Stimulated activated naive CD8-positive, alpha-beta T cell treated with anti-CD3 and anti-CD28 coated beads, Interleukin-15, Interleukin-2, amounts not matched to agents 100 ng/mL and 50 ng/mL, for 24 hours (primary cell): ENCODE measurements at regions not wholly inside any gene's neighbourhood (a gene's known extent, or its start where the extent isn't known, plus 50 kb on each side); places are given as distances from the start of the nearest gene placed in this dataset.
A peak's percentile ranks its signal among the peaks of the same experiment; 100 is the strongest.

Source experiments
- H3K27ac Mint-ChIP-seq: one replicate; pipeline ENCODE4 v1.8.0; 2021; ENCODE audit warnings: mild to moderate bottlenecking, mixed read lengths
- H3K27me3 Mint-ChIP-seq: one replicate; pipeline ENCODE4 v1.8.0; 2021; ENCODE audit warnings: mixed read lengths
- H3K36me3 Mint-ChIP-seq: one replicate; pipeline ENCODE4 v1.8.0; 2021; ENCODE audit warnings: low read depth, mixed read lengths
- H3K4me1 Mint-ChIP-seq: one replicate; pipeline ENCODE4 v1.8.0; 2021; ENCODE audit warnings: low read depth, mixed read lengths
- H3K4me3 Mint-ChIP-seq: one replicate; pipeline ENCODE4 v1.8.0; 2021; ENCODE audit warnings: mild to moderate bottlenecking, mixed read lengths
- H3K9me3 Mint-ChIP-seq: one replicate; pipeline ENCODE4 v1.8.0; 2021; ENCODE audit warnings: mixed read lengths

DNA sequence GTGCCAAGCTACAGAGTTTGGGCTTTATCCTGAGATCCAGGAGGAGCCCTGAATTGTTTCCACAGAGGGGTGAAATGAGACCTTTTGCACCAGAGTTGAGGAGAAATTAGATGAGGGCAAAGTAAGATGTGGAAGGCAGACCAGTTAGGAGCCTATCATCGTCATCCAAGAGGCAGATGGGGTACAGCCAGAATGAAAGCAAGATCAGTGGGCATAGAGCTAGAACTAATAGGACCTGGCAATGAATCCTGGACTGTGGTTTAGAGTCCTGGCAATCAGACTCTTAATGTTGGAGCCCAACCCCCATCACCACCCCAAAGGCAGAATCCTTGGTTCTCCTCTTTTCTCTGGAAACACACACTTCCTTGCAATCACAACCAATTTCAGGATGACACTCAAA lies 166.6 kb upstream of the HMGA2 start:
- H3K27ac Mint-ChIP-seq = peak overlapping the region; percentile 55
- no peaks in the 10 kb centered on the region for H3K36me3 Mint-ChIP-seq
- H3K4me3 Mint-ChIP-seq = no peak overlapping the region
- peaks cover 9% of the 10 kb centered on the region for H3K9me3 Mint-ChIP-seq
- H3K4me1 Mint-ChIP-seq = peaks cover 36% of the 10 kb centered on the region
- peaks cover 38% of the 10 kb centered on the region for H3K27me3 Mint-ChIP-seq

DNA sequence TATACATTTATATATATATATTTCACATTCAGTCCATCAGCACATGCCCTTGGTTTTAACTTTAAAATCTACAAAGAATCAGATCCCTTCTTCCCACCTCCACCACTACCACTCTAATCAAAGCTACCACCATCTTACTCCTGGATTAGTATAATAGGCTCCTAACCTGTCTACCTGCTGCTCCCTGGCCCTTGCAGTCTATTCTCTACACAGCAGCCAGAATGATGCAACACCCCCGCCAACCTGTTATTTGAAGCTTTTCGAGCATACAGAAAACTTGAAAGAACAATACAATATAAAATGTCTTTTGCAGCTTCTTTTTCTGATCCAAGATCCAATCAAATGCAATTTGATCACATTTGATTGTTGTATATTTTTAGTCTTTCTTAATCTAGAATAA lies 165.9 kb upstream of the HMGA2 start:
- peaks cover 9% of the 10 kb centered on the region for H3K9me3 Mint-ChIP-seq

GRCh38 chr12:65659681-65660080 lies 164.6 kb upstream of the HMGA2 start:
- Mint-ChIP-seq H3K4me1 (peaks cover 37% of the 10 kb centered on the region), H3K27me3 (peaks cover 35% of the 10 kb centered on the region), H3K27ac (no peak overlapping the region), H3K4me3 (no peak overlapping the region), H3K36me3 (no peaks in the 10 kb centered on the region), H3K9me3 (peaks cover 17% of the 10 kb centered on the region)

More for the DNA sequence above, 165.9 kb upstream of the HMGA2 start:
- Mint-ChIP-seq H3K36me3 (no peaks in the 10 kb centered on the region), H3K4me1 (peaks cover 36% of the 10 kb centered on the region), H3K27me3 (peaks cover 37% of the 10 kb centered on the region), H3K4me3 (no peak overlapping the region), H3K27ac (no peak overlapping the region)

GRCh38 chr12:65660096-65660495 lies 164.2 kb upstream of the HMGA2 start:
- Mint-ChIP-seq H3K4me3 (no peak overlapping the region), H3K27ac (no peak overlapping the region), H3K4me1 (peaks cover 37% of the 10 kb centered on the region), H3K27me3 (peaks cover 35% of the 10 kb centered on the region), H3K9me3 (peaks cover 22% of the 10 kb centered on the region), H3K36me3 (peaks cover 2% of the 10 kb centered on the region)

- H3K4me3 Mint-ChIP-seq = no peak overlapping the region
- no peak overlapping the region for H3K27ac Mint-ChIP-seq
- H3K27me3 Mint-ChIP-seq = peaks cover 39% of the 10 kb centered on the region
- peaks cover 7% of the 10 kb centered on the region for H3K36me3 Mint-ChIP-seq
- peaks cover 37% of the 10 kb centered on the region for H3K4me1 Mint-ChIP-seq
- H3K9me3 Mint-ChIP-seq = peaks cover 27% of the 10 kb centered on the region
Observed at GRCh38 chr12:65660836-65661235, 163.4 kb upstream of the HMGA2 start.

DNA sequence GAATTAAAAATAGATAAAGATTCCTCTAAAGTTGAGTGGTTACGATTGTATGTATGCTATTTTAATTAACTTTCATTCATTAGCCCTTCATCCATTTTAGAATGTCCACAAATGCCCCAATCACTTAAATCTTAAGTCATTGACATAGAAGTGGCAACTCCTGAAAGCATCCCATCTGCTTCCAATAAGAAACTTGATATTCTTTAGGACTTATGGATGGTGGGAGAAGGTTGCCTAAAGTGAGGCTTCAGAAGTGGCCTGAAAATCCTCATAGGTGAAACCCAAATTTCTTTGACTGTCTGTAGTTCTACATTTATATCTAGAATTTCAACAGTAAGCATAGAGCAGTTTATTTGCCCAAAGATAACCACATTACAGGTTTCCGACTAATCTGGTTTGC lies 161.7 kb upstream of the HMGA2 start:
- Mint-ChIP-seq H3K9me3 (peaks cover 31% of the 10 kb centered on the region), H3K36me3 (peaks cover 7% of the 10 kb centered on the region), H3K27me3 (peaks cover 37% of the 10 kb centered on the region), H3K4me1 (peaks cover 37% of the 10 kb centered on the region), H3K27ac (no peak overlapping the region), H3K4me3 (no peak overlapping the region)

- peaks cover 7% of the 10 kb centered on the region for H3K36me3 Mint-ChIP-seq
- peaks cover 37% of the 10 kb centered on the region for H3K4me1 Mint-ChIP-seq
- H3K9me3 Mint-ChIP-seq = peaks cover 31% of the 10 kb centered on the region
- no peak overlapping the region for H3K4me3 Mint-ChIP-seq
- H3K27me3 Mint-ChIP-seq = peaks cover 37% of the 10 kb centered on the region
- no peak overlapping the region for H3K27ac Mint-ChIP-seq
Observed at GRCh38 chr12:65663097-65663496, 161.2 kb upstream of the HMGA2 start.

GRCh38 chr12:65663648-65664047 lies 160.6 kb upstream of the HMGA2 start:
- Mint-ChIP-seq H3K4me1 (peaks cover 42% of the 10 kb centered on the region), H3K9me3 (peaks cover 31% of the 10 kb centered on the region), H3K27me3 (peaks cover 37% of the 10 kb centered on the region), H3K27ac (no peak overlapping the region), H3K4me3 (no peak overlapping the region), H3K36me3 (peaks cover 7% of the 10 kb centered on the region)

- Mint-ChIP-seq H3K4me3 (no peak overlapping the region), H3K4me1 (peaks cover 53% of the 10 kb centered on the region), H3K27me3 (peaks cover 38% of the 10 kb centered on the region), H3K27ac (no peak overlapping the region), H3K9me3 (peaks cover 22% of the 10 kb centered on the region), H3K36me3 (peaks cover 7% of the 10 kb centered on the region)
Observed at GRCh38 chr12:65664715-65665250, 159.5 kb upstream of the HMGA2 start.

- H3K9me3 Mint-ChIP-seq = peaks cover 22% of the 10 kb centered on the region
- H3K4me1 Mint-ChIP-seq = peaks cover 57% of the 10 kb centered on the region
- no peak overlapping the region for H3K4me3 Mint-ChIP-seq
- peaks cover 31% of the 10 kb centered on the region for H3K27me3 Mint-ChIP-seq
- H3K27ac Mint-ChIP-seq = peak overlapping the region; percentile 97
- H3K36me3 Mint-ChIP-seq = peaks cover 7% of the 10 kb centered on the region
Observed at GRCh38 chr12:65665817-65666216, 158.5 kb upstream of the HMGA2 start.

DNA sequence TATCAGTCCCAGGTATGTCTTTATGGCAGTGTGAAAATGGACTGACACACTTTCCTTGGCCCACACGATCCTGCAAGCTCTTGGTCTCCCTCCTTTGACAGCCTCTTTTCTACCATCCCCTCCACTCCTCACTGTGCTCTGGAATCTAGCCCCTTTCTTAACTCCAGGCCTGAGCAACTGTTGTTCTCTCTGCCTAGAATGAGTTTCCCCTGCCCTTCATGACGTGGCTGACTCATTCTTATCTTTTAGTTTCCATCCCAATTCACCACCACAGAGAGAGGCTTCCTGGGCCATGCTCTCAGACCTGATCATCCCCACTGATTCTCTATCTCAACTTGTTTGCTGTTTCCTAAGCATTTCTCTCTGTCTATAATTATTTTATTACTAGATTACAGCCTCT lies 157.4 kb upstream of the HMGA2 start:
- peaks cover 7% of the 10 kb centered on the region for H3K36me3 Mint-ChIP-seq
- peaks cover 22% of the 10 kb centered on the region for H3K9me3 Mint-ChIP-seq
- H3K27me3 Mint-ChIP-seq = peaks cover 30% of the 10 kb centered on the region
- peak overlapping the region; percentile 30 for H3K4me3 Mint-ChIP-seq
- H3K27ac Mint-ChIP-seq = peak overlapping the region; percentile 97
- peaks cover 65% of the 10 kb centered on the region for H3K4me1 Mint-ChIP-seq

DNA sequence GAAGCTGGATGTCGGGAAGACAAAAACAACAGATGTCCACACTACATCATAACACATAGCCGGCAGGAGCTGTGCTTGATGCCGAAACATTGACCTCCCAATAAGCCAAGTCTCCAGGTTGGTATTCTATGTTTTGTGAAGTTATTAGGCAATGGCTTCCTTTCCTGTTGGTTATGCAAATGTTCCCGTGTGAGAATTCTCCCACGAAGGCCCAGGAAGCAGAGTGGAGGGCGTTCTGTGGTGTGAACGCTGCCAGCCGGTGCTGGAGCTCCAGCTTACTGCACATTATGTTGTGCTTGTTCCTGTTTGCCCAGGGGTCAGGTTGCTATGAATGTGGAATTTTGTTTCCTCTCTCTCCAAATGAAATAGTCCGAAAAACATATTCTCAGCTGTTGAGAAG lies 156.4 kb upstream of the HMGA2 start:
- Mint-ChIP-seq H3K4me3 (no peak overlapping the region), H3K27me3 (peaks cover 35% of the 10 kb centered on the region), H3K36me3 (peaks cover 7% of the 10 kb centered on the region), H3K9me3 (peaks cover 22% of the 10 kb centered on the region), H3K27ac (peak overlapping the region; percentile 39), H3K4me1 (peaks cover 65% of the 10 kb centered on the region)

DNA sequence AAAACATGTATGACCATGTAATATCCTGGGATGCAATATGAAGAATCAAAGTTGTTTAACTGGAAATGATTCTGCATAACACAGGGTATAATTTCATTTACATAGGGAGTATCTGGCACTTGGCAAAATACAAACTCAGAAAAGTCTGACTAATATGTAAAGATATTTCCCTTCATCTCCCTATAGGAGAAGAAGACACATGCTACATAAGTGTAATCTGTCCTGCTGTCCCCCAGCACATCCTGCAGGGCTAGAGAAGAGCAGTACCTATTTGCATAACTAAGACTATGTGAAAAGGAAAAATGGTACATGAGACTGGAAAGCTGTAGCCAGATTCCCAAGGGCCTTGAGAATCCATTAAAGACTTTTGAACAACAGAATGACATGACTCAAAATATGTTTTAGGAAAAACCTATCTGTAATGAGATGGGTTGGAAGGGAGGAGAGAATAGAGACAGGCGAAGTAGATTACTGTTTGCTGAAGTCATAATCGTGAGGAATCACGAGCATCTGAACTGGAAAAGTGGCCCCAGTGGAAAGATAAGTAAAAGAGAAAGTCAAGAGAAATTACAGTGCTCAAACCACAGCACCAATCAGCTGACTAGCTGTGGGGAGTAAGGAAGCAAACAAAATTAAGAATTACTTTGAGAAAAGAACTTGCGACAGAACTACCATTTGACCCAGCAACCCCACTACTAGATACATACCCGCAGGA lies 155.1 kb upstream of the HMGA2 start:
- Mint-ChIP-seq H3K36me3 (peaks cover 7% of the 10 kb centered on the region), H3K27me3 (peaks cover 33% of the 10 kb centered on the region), H3K4me3 (no peak overlapping the region), H3K9me3 (peaks cover 15% of the 10 kb centered on the region), H3K4me1 (peaks cover 65% of the 10 kb centered on the region), H3K27ac (peak overlapping the region; percentile 21)

GRCh38 chr12:65670775-65671174 lies 153.5 kb upstream of the HMGA2 start:
- Mint-ChIP-seq H3K27ac (peak overlapping the region; percentile 72), H3K4me1 (peaks cover 52% of the 10 kb centered on the region), H3K9me3 (peaks cover 4% of the 10 kb centered on the region), H3K36me3 (no peaks in the 10 kb centered on the region), H3K4me3 (no peak overlapping the region), H3K27me3 (peaks cover 25% of the 10 kb centered on the region)

- Mint-ChIP-seq H3K4me1 (peaks cover 36% of the 10 kb centered on the region), H3K4me3 (no peak overlapping the region), H3K9me3 (no peaks in the 10 kb centered on the region), H3K27ac (no peak overlapping the region), H3K36me3 (no peaks in the 10 kb centered on the region), H3K27me3 (peaks cover 28% of the 10 kb centered on the region)
Observed at GRCh38 chr12:65672441-65672840, 151.8 kb upstream of the HMGA2 start.
